Retina (tissue), 1 donor: ENCODE measurements at regions not wholly inside any gene's neighbourhood (a gene's known extent, or its start where the extent isn't known, plus 50 kb on each side); places are given as distances from the start of the nearest gene placed in this dataset.

Experiments used
- DNase-seq: peaks from one replicate; pipeline ENCODE4 v3.0.0-alpha.2; 2016

- DNase-seq = no peak
Measured at GRCh38 chr11:69394234-69394868, 87.1 kb upstream of the LINC01488 start.

- peak; percentile 26 for DNase-seq
Measured at GRCh38 chr11:69394869-69395246, 86.6 kb upstream of the LINC01488 start.

GRCh38 chr11:69395287-69395686 lies 86.2 kb upstream of the LINC01488 start:
- no peak for DNase-seq

- DNase-seq = no peak
Measured at GRCh38 chr11:69396051-69396947, 85.2 kb upstream of the LINC01488 start.

GRCh38 chr11:69396948-69397307 lies 84.5 kb upstream of the LINC01488 start:
- no peak for DNase-seq

- no peak for DNase-seq
Measured at GRCh38 chr11:69397732-69398131, 83.7 kb upstream of the LINC01488 start.

- DNase-seq = peak; percentile 55
Measured at GRCh38 chr11:69398529-69399492, 82.7 kb upstream of the LINC01488 start.

- no peak for DNase-seq
Measured at GRCh38 chr11:69400140-69400539, 81.3 kb upstream of the LINC01488 start.

- no peak for DNase-seq
Measured at GRCh38 chr11:69400771-69401590, 80.5 kb upstream of the LINC01488 start.

- DNase-seq = no peak
Measured at GRCh38 chr11:69401715-69402114, 79.7 kb upstream of the LINC01488 start.

GRCh38 chr11:69402251-69402887 lies 79.1 kb upstream of the LINC01488 start:
- DNase-seq = no peak

- no peak for DNase-seq
Measured at GRCh38 chr11:69403556-69404215, 77.8 kb upstream of the LINC01488 start.

GRCh38 chr11:69406060-69406459 lies 75.4 kb upstream of the LINC01488 start:
- DNase-seq = no peak

- no peak for DNase-seq
Measured at GRCh38 chr11:69409812-69410645, 71.4 kb upstream of the LINC01488 start.

- no peak for DNase-seq
Measured at GRCh38 chr11:69411257-69411924, 70.1 kb upstream of the LINC01488 start.

GRCh38 chr11:69413015-69413801 lies 68.3 kb upstream of the LINC01488 start:
- no peak for DNase-seq

GRCh38 chr11:69413993-69414392 lies 67.5 kb upstream of the LINC01488 start:
- no peak for DNase-seq

GRCh38 chr11:69414773-69415187 lies 66.7 kb upstream of the LINC01488 start:
- DNase-seq = no peak
